Tongue (tissue), 1 donor: ENCODE measurements at regions not wholly inside any gene's neighbourhood (a gene's known extent, or its start where the extent isn't known, plus 50 kb on each side); places are given as distances from the start of the nearest gene placed in this dataset.
"Not testable (repeated sequence)": the region's sequence is repeated elsewhere in the genome, so short reads cannot be mapped to it uniquely, and the experiment has no call there.

Experiments used
- DNase-seq: peaks from one replicate; pipeline ENCODE4 v3.0.0-alpha.2; 2015

- DNase-seq: no peak
Observed at GRCh38 chr10:100664316-100665149, 80.8 kb upstream of the PAX2 start.

- DNase-seq: not testable (repeated sequence)
Observed at GRCh38 chr10:100666634-100667033, 78.7 kb upstream of the PAX2 start.

GRCh38 chr10:100669616-100670015 is 75.8 kb upstream of the PAX2 start:
- no peak for DNase-seq

DNA sequence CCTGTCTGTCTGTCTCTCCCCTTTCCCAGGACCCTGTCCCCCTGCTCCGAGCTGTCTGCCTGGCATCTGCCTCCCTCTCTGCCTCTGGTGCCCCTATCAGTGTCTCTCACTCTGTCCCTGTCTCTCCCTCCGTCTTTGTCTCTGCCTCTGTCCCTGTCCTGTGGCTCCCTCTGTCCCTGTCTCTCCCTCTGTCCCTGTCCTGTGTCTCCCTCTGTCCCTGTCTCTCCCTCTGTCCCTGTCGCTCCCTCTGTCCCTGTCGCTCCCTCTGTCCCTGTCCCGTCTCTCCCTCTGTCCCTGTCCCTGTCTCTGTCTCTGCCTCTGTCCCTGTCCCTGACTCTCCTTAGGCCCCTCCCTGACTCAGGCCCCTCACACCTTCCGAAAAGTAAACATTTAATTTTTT is 75.0 kb upstream of the PAX2 start:
- DNase-seq: no peak

GRCh38 chr10:100670828-100671479 is 74.4 kb upstream of the PAX2 start:
- DNase-seq: peak; percentile 9

GRCh38 chr10:100672199-100672598 is 73.2 kb upstream of the PAX2 start:
- DNase-seq: no peak

DNA sequence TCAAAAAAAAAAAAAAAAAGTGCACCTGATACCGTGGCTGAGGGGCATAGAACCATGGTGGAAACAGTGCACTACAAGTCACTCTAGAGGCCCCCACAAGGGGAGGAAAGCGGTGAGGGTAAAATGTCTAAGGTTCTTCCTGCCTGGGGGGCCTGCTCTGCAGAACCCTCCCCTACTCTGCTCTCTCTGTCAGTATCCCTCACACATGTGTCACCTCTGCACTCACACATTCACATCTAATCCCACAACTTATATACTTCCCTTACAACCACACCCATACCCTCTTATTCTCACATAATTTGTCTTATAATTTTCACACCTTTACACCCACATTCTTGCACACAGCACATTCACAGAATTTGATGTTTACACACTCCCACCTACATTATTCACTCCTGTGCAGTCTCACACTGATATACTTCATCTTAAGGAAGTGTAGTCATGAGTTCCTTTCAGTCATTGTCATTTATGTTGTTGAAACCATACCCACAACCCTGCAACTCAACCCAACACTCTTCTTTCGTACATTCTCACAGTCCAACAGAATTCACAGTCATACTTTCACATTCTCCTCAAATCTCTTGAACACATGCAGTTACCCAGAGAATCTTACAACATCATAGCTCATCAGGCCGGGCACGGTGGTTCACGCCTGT is 68.0 kb upstream of the PAX2 start:
- DNase-seq: no peak

- no peak for DNase-seq
Observed at GRCh38 chr10:100679327-100679726, 66.1 kb upstream of the PAX2 start.

DNA sequence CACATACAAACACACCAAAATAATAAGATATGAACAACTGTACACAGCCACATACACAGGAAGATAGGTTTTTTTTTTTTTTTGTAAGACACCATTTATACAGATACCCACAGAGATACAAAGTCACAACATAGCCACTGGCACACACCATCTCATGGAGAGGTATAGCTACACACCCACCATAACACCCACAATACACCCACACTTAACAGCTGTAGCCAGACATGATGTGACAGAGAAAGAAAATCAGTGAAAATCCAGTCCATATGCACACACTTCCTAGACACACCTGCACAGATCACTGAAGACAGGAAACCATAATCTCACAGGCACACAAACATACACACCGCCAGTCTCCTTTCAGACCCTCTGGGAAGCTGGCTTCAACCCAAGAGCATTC is 62.4 kb upstream of the PAX2 start:
- DNase-seq: no peak

DNA sequence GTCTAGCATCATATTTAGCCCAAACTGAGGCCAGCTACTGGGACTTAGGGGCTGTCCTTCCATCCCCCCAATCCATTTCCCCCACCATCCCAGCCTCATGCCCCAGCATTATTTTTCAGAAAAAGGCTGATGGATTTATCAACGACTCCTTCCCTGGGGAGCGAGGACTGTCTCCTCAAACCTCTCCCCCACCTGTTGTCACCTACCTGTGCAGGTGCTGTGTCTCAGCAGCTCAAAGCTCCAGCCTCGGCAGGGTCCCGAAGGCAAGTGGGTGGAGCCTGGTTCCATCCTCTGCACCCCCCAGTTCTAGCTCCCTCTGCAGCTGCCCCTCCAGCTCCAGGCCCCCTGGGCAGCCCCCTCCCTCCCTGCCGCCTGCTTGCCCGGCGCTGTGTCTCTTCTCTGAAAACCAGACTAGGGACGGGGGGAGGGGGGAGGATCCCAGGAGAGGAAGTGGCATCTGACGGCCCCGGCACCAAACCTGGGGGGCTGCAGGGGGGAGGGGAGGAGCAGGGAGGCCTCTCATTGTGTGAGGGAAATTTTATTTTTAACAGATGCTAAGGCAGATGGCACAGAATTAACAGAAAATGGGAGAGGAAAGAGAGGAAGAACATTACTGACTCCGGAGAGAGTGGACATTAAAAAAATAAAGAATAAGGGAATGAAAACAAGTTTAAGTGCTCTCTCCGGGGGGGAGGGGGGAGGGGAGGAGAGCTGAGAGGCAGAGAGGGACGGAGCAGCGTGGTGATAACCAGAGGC is 61.7 kb upstream of the PAX2 start:
- DNase-seq: no peak

GRCh38 chr10:100684688-100685235 is 60.6 kb upstream of the PAX2 start:
- DNase-seq: no peak

GRCh38 chr10:100685331-100685730 is 60.1 kb upstream of the PAX2 start:
- no peak for DNase-seq

DNA sequence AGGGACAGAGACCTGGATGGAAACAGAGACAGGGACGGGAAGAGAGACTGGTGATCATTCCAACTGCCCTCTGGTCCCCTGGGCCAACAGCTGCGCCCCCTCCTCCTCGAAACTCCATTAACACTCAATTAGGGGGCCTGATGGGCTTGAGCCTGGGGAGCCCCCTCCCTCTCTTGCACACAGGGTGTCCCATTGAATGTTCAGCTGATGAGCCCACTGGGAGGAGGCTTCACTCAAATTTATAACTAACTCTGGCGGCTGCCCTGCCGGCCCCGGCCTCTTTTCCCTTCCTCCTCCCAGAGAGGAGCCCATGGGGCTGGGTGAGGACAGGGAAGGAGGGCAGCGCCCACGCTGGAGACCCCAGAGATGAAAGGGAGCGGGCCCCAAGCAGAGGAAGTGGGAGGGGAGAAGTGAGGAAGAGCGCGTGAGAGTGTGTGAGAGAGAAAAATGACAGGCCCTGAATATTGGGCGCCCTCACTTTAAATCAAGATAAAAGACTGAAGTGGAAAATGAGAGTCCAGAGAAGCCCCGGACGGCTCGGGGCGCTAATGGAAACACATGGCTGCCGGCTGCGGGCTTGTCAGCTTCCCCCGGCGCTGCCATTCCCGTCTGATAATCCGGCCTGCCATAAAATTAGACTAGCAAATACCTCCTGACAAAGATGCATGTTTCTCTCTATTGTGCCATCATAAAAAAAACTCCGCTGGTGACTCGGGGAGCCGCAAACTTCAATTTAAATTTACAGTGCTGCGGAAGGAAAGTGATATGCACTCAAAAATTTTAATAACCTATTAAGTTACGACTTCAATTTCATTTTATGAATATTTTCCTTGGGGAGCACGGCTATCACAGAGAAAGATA is 58.0 kb upstream of the PAX2 start:
- no peak for DNase-seq

- DNase-seq: no peak
Observed at GRCh38 chr10:100688201-100688600, 57.2 kb upstream of the PAX2 start.

GRCh38 chr10:100693821-100694220 is 51.6 kb upstream of the PAX2 start:
- no peak for DNase-seq
